Liver (tissue), 8 donors: ENCODE measurements at regions not wholly inside any gene's neighbourhood (a gene's known extent, or its start where the extent isn't known, plus 50 kb on each side); places are given as distances from the start of the nearest gene placed in this dataset.

ENCODE experiments used
- DNase-seq: peaks from one replicate; pipeline ENCODE4 v3.0.0-alpha.2; 2017; ENCODE audit warnings: low spot score
- H3K27ac ChIP-seq, 2 donors: one replicate each; pipeline ENCODE4 v1.7.0; 2013; ENCODE audit warnings: inconsistent platforms in 2 of 2, low read length in 2 of 2, control low read depth in 1 of 2, low read depth in 1 of 2, mild to moderate bottlenecking in 1 of 2
- H3K27me3 ChIP-seq, 4 donors: one replicate each; pipeline versions ENCODE4 v1.6.1 to v1.7.0; 2013; ENCODE audit warnings: low read length in 3 of 4, inconsistent platforms in 1 of 4, mild to moderate bottlenecking in 1 of 4, moderate library complexity in 1 of 4; ENCODE audit not compliant: control insufficient read depth in 4 of 4, insufficient read depth in 4 of 4
- H3K36me3 ChIP-seq, 4 donors: one replicate each; pipeline versions ENCODE4 v1.6.1 to v1.7.0; 2013; ENCODE audit warnings: low read length in 3 of 4, mild to moderate bottlenecking in 3 of 4, low read depth in 1 of 4, moderate library complexity in 1 of 4; ENCODE audit not compliant: control insufficient read depth in 4 of 4, insufficient read depth in 3 of 4
- H3K4me1 ChIP-seq, 4 donors: one replicate each; pipeline versions ENCODE4 v1.6.1 to v1.7.0; 2013; ENCODE audit warnings: low read length in 3 of 4, mild to moderate bottlenecking in 3 of 4, moderate library complexity in 1 of 4; ENCODE audit not compliant: control insufficient read depth in 4 of 4, insufficient read depth in 4 of 4
- H3K4me3 ChIP-seq, 3 donors: one replicate each; pipeline versions ENCODE4 v1.6.1 to v1.7.0; 2013; ENCODE audit warnings: low read length in 3 of 3, control low read depth in 1 of 3, low read depth in 1 of 3, mild to moderate bottlenecking in 1 of 3
- H3K9ac ChIP-seq, 2 donors: one replicate each; pipeline ENCODE4 v1.7.0; 2013; ENCODE audit warnings: low read length in 2 of 2, mild to moderate bottlenecking in 2 of 2, moderate library complexity in 2 of 2, control low read depth in 1 of 2, low read depth in 1 of 2
- H3K9me3 ChIP-seq, 4 donors: one replicate each; pipeline versions ENCODE4 v1.6.1 to v1.7.0; 2013; ENCODE audit warnings: low read length in 3 of 4; ENCODE audit not compliant: control insufficient read depth in 4 of 4
- CTCF ChIP-seq: fragments of 150-350 bp; IDR thresholded peaks from 2 replicates; pipeline ENCODE4 v1.5.1; 2017; ENCODE audit warnings: improper control_type of control experiment, low read depth, low read length; ENCODE audit not compliant: missing input control
- EGR1 ChIP-seq, 2 donors: IDR thresholded peaks; 2 replicates each; pipeline ENCODE4 v1.6.1; 2016 to 2018; ENCODE audit warnings: antibody characterized with exemption in 2 of 2, low read depth in 2 of 2
- FOXA1 ChIP-seq: IDR thresholded peaks from 2 replicates; pipeline ENCODE4 v1.6.1; 2016; ENCODE audit warnings: antibody characterized with exemption
- FOXA2 ChIP-seq: IDR thresholded peaks from 2 replicates; pipeline ENCODE4 v1.6.1; 2016; ENCODE audit warnings: antibody characterized with exemption
- HNF4A ChIP-seq, 2 donors: conservative IDR thresholded peaks; 2 replicates each; pipeline ENCODE4 v1.6.1; 2016; ENCODE audit warnings: antibody characterized with exemption in 2 of 2, mild to moderate bottlenecking in 2 of 2
- HNF4G ChIP-seq: IDR thresholded peaks from 2 replicates; pipeline ENCODE4 v1.6.1; 2016; ENCODE audit warnings: antibody characterized with exemption
- JUND ChIP-seq, 2 donors: IDR thresholded peaks; 2 replicates each; pipeline ENCODE4 v1.6.1; 2016; ENCODE audit warnings: antibody characterized with exemption in 2 of 2
- MAX ChIP-seq: IDR thresholded peaks from 2 replicates; pipeline ENCODE4 v1.6.1; 2016; ENCODE audit warnings: antibody characterized with exemption
- RAD21 ChIP-seq, 2 donors: IDR thresholded peaks; 2 replicates each; pipeline ENCODE4 v1.6.1; 2016; ENCODE audit warnings: antibody characterized with exemption in 2 of 2, mild to moderate bottlenecking in 2 of 2
- RXRA ChIP-seq, 2 donors: IDR thresholded peaks; 2 replicates each; pipeline ENCODE4 v1.6.1; 2017 to 2018; ENCODE audit warnings: antibody characterized with exemption in 2 of 2, mild to moderate bottlenecking in 1 of 2
- TAF1 ChIP-seq: conservative IDR thresholded peaks from 2 replicates; pipeline ENCODE4 v1.6.1; 2016; ENCODE audit warnings: antibody characterized with exemption, mild to moderate bottlenecking
- YY1 ChIP-seq: IDR thresholded peaks from 2 replicates; pipeline ENCODE4 v1.6.1; 2016; ENCODE audit warnings: antibody characterized with exemption, mild to moderate bottlenecking
- WGBS: extraction: QIAGEN DNeasy Blood & Tissue Kit; methylation state at CpG from one replicate; pipeline ENCODE4 v1.1.7; 2013; 5-methylcytosine and 5-hydroxymethylcytosine counted together
- TF ChIP-seq, protein P1 (sequence below): IDR thresholded peaks from 2 replicates; pipeline ENCODE4 v1.6.1; 2016; ENCODE audit warnings: antibody characterized with exemption
- TF ChIP-seq, protein P2 (sequence below): IDR thresholded peaks from 2 replicates; pipeline ENCODE4 v1.6.1; 2016; ENCODE audit warnings: antibody characterized with exemption
- TF ChIP-seq, protein P3 (sequence below): IDR thresholded peaks from 2 replicates; pipeline ENCODE4 v1.6.1; 2016; ENCODE audit warnings: antibody characterized with exemption, mild to moderate bottlenecking
- donor health status: healthy.
- donor health status: healthy.
- donor health status: healthy.
- donor health status: healthy.
- donor health status: healthy.

GRCh38 chr6:151154418-151154817, 85.3 kb upstream of the AKAP12 start:
- Histone ChIP-seq H3K4me1 (peaks cover 0 to 2% (median 0%) of the 10 kb centered on the region in 4 donors), H3K4me3 (no peak overlapping the region), H3K27me3 (no peaks in the 10 kb centered on the region), H3K27ac (no peak overlapping the region), H3K36me3 (no peaks in the 10 kb centered on the region), H3K9ac (no peak overlapping the region), H3K9me3 (no peaks in the 10 kb centered on the region)
- no peak for DNase-seq
- TF ChIP-seq CTCF, result no peak
- peak; percentile 10 to 21 for TF ChIP-seq RAD21 (IDR thresholded peaks at IDR 0.05)
- TF ChIP-seq HNF4A (conservative IDR thresholded peaks at IDR 0.05), result no peak
- WGBS, result 33% methylated on average over 2 of the region's 2 CpGs

DNA sequence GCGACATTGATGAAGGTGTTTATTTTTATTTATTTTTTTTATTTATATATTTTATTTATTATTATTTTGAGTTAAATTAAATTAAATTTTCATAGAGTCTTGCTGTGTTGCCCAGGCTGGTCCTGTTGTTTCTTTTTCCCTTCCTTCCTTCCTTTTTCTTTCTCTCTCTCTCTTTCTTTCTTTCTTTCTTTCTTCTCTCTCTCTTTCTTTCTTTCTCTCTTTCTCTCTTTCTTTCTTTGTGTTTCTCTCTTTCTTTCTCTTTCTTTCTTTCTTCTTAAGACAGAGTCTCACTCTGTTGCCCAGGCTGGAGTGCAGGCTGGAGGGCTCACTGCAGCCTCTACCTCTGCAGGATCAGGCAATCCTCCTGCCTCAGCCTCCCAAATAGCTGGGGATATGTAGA, 84.7 kb upstream of the AKAP12 start:
- H3K4me1 ChIP-seq, result peaks cover 0 to 2% (median 0%) of the 10 kb centered on the region in 4 donors
- H3K9ac ChIP-seq, result no peak overlapping the region
- no peak for DNase-seq
- no peaks in the 10 kb centered on the region for H3K9me3 ChIP-seq
- TF ChIP-seq, protein P1, sequence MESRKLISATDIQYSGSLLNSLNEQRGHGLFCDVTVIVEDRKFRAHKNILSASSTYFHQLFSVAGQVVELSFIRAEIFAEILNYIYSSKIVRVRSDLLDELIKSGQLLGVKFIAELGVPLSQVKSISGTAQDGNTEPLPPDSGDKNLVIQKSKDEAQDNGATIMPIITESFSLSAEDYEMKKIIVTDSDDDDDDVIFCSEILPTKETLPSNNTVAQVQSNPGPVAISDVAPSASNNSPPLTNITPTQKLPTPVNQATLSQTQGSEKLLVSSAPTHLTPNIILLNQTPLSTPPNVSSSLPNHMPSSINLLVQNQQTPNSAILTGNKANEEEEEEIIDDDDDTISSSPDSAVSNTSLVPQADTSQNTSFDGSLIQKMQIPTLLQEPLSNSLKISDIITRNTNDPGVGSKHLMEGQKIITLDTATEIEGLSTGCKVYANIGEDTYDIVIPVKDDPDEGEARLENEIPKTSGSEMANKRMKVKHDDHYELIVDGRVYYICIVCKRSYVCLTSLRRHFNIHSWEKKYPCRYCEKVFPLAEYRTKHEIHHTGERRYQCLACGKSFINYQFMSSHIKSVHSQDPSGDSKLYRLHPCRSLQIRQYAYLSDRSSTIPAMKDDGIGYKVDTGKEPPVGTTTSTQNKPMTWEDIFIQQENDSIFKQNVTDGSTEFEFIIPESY, result no peak
- TF ChIP-seq, protein P2, sequence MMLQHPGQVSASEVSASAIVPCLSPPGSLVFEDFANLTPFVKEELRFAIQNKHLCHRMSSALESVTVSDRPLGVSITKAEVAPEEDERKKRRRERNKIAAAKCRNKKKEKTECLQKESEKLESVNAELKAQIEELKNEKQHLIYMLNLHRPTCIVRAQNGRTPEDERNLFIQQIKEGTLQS, result no peak
- TF ChIP-seq, protein P3, sequence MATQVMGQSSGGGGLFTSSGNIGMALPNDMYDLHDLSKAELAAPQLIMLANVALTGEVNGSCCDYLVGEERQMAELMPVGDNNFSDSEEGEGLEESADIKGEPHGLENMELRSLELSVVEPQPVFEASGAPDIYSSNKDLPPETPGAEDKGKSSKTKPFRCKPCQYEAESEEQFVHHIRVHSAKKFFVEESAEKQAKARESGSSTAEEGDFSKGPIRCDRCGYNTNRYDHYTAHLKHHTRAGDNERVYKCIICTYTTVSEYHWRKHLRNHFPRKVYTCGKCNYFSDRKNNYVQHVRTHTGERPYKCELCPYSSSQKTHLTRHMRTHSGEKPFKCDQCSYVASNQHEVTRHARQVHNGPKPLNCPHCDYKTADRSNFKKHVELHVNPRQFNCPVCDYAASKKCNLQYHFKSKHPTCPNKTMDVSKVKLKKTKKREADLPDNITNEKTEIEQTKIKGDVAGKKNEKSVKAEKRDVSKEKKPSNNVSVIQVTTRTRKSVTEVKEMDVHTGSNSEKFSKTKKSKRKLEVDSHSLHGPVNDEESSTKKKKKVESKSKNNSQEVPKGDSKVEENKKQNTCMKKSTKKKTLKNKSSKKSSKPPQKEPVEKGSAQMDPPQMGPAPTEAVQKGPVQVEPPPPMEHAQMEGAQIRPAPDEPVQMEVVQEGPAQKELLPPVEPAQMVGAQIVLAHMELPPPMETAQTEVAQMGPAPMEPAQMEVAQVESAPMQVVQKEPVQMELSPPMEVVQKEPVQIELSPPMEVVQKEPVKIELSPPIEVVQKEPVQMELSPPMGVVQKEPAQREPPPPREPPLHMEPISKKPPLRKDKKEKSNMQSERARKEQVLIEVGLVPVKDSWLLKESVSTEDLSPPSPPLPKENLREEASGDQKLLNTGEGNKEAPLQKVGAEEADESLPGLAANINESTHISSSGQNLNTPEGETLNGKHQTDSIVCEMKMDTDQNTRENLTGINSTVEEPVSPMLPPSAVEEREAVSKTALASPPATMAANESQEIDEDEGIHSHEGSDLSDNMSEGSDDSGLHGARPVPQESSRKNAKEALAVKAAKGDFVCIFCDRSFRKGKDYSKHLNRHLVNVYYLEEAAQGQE, result no peak
- TF ChIP-seq YY1 (no peak), FOXA2 (no peak), HNF4G (no peak), FOXA1 (no peak), RXRA (IDR thresholded peaks at IDR 0.05) (no peak), TAF1 (no peak), RAD21 (IDR thresholded peaks at IDR 0.05) (no peak), CTCF (no peak), JUND (IDR thresholded peaks at IDR 0.05) (no peak), MAX (no peak), EGR1 (IDR thresholded peaks at IDR 0.05; ENCODE audit: low read depth in 2 of 2) (no peak)
- no peak overlapping the region for H3K4me3 ChIP-seq
- H3K27me3 ChIP-seq, result no peaks in the 10 kb centered on the region
- no peaks in the 10 kb centered on the region for H3K36me3 ChIP-seq
- H3K27ac ChIP-seq, result no peak overlapping the region
- 92% methylated on average over 1 of the region's 1 CpG for WGBS
